Tibial artery (tissue), 4 donors: ENCODE measurements at regions not wholly inside any gene's neighbourhood (a gene's known extent, or its start where the extent isn't known, plus 50 kb on each side); places are given as distances from the start of the nearest gene placed in this dataset.
A peak's percentile ranks its signal among the peaks of the same experiment; 100 is the strongest.

Source experiments
- DNase-seq, 2 donors: peaks; one replicate each; pipeline ENCODE4 v3.0.0-alpha.2; 2019
- H3K27ac ChIP-seq, 2 donors: fragments of 200-600 bp; sonication (generic) in 1 of 2; 1 replicate in 1 of 2; 2 replicates in 1 of 2; pipeline ENCODE4 v1.5.1; 2018 to 2019; ENCODE audit warnings: mild to moderate bottlenecking in 1 of 2
- H3K27me3 ChIP-seq, 2 donors: fragments of 200-600 bp; sonication (generic) in 1 of 2; one replicate each; pipeline versions ENCODE4 v1.5.1 to v1.6.0; 2016 to 2019
- H3K36me3 ChIP-seq, 3 donors: fragments of 200-600 bp; sonication (generic) in 2 of 3; one replicate each; pipeline ENCODE4 v1.5.1; 2016 to 2019; ENCODE audit warnings: mild to moderate bottlenecking in 2 of 3
- H3K4me1 ChIP-seq, 4 donors: fragments of 200-600 bp; sonication (generic) in 2 of 4; 1 replicate in 3 of 4; 2 replicates in 1 of 4; pipeline ENCODE4 v1.5.1; 2016 to 2019
- H3K4me3 ChIP-seq, 2 donors: fragments of 200-600 bp; sonication (generic) in 1 of 2; 1 replicate in 1 of 2; 2 replicates in 1 of 2; pipeline ENCODE4 v1.5.1; 2018 to 2019; ENCODE audit warnings: mild to moderate bottlenecking in 2 of 2
- H3K9me3 ChIP-seq, 3 donors: fragments of 200-600 bp; sonication (generic) in 1 of 3; one replicate each; pipeline ENCODE4 v1.5.1; 2016 to 2019
- CTCF ChIP-seq, 2 experiments: fragments of 200-600 bp in 1 of 2; fragments of 450-650 bp in 1 of 2; IDR thresholded peaks; one replicate each; pipeline ENCODE4 v1.5.1; 2017 to 2019; ENCODE audit warnings: antibody characterized with exemption in 2 of 2, mild to moderate bottlenecking in 1 of 2, moderate library complexity in 1 of 2
- intact Hi-C: fragments of 100-400 bp; cut with DNase I; formaldehyde crosslinking; loops from one replicate; pipeline ENCODE4 v1.15.0; 2023; ENCODE audit warnings: low total_unique reads

- DNase-seq = no peak
- H3K4me1 ChIP-seq = no peaks in the 10 kb centered on the region
- H3K36me3 ChIP-seq = no peaks in the 10 kb centered on the region
- no peaks in the 10 kb centered on the region for H3K27me3 ChIP-seq
- no peak overlapping the region for H3K4me3 ChIP-seq
- intact Hi-C loops = no loop called here
- no peak for TF ChIP-seq CTCF (IDR thresholded peaks at IDR 0.05)
- H3K27ac ChIP-seq = no peak overlapping the region
- peaks cover 0 to under 1% (median 0%) of the 10 kb centered on the region in 3 donors for H3K9me3 ChIP-seq
Observed at GRCh38 chr4:13102092-13102742, 381.9 kb downstream of the RAB28 start.

- DNase-seq = no peak
- Histone ChIP-seq H3K9me3 (no peaks in the 10 kb centered on the region), H3K27ac (no peak overlapping the region), H3K4me3 (no peak overlapping the region), H3K4me1 (peaks cover 0 to 4% (median 0%) of the 10 kb centered on the region in 4 donors), H3K27me3 (no peaks in the 10 kb centered on the region), H3K36me3 (no peaks in the 10 kb centered on the region)
- TF ChIP-seq CTCF (IDR thresholded peaks at IDR 0.05) = no peak
- intact Hi-C loops = no loop called here
Observed at GRCh38 chr4:13097971-13098370, 386.2 kb downstream of the RAB28 start.

- Histone ChIP-seq H3K27me3 (no peaks in the 10 kb centered on the region), H3K36me3 (no peaks in the 10 kb centered on the region), H3K4me3 (no peak overlapping the region), H3K9me3 (no peaks in the 10 kb centered on the region), H3K27ac (no peak overlapping the region), H3K4me1 (peaks cover 0 to 13% (median 0%) of the 10 kb centered on the region in 4 donors)
- TF ChIP-seq CTCF (IDR thresholded peaks at IDR 0.05) = no peak
- DNase-seq = no peak
- intact Hi-C loops = no loop called here
Observed at GRCh38 chr4:13095722-13096121, 388.4 kb downstream of the RAB28 start.

GRCh38 chr4:13093170-13093569, 391.0 kb downstream of the RAB28 start:
- no peaks in the 10 kb centered on the region for H3K27me3 ChIP-seq
- no peaks in the 10 kb centered on the region for H3K9me3 ChIP-seq
- DNase-seq = no peak
- no peak overlapping the region for H3K4me3 ChIP-seq
- peaks cover 0 to 38% (median 15%) of the 10 kb centered on the region in 4 donors for H3K4me1 ChIP-seq
- intact Hi-C loops = no loop called here
- H3K36me3 ChIP-seq = no peaks in the 10 kb centered on the region
- TF ChIP-seq CTCF (IDR thresholded peaks at IDR 0.05) = no peak
- H3K27ac ChIP-seq = peak overlapping the region in 1 of 2 donors; percentile 9

GRCh38 chr4:13092702-13093101, 391.4 kb downstream of the RAB28 start:
- intact Hi-C loops = no loop called here
- no peaks in the 10 kb centered on the region for H3K27me3 ChIP-seq
- DNase-seq = peak in 1 of 2 donors; percentile 35
- peaks cover 0 to 41% (median 16%) of the 10 kb centered on the region in 4 donors for H3K4me1 ChIP-seq
- no peaks in the 10 kb centered on the region for H3K9me3 ChIP-seq
- H3K36me3 ChIP-seq = no peaks in the 10 kb centered on the region
- H3K4me3 ChIP-seq = no peak overlapping the region
- peak overlapping the region in 1 of 2 donors; percentile 9 for H3K27ac ChIP-seq
- TF ChIP-seq CTCF (IDR thresholded peaks at IDR 0.05) = no peak

- H3K4me1 ChIP-seq = peaks cover 0 to 41% (median 17%) of the 10 kb centered on the region in 4 donors
- TF ChIP-seq CTCF (IDR thresholded peaks at IDR 0.05) = no peak
- H3K4me3 ChIP-seq = no peak overlapping the region
- H3K27ac ChIP-seq = peak overlapping the region; percentile 56 to 76
- intact Hi-C loops = no loop called here
- no peaks in the 10 kb centered on the region for H3K27me3 ChIP-seq
- no peak for DNase-seq
- no peaks in the 10 kb centered on the region for H3K36me3 ChIP-seq
- H3K9me3 ChIP-seq = no peaks in the 10 kb centered on the region
Observed at GRCh38 chr4:13089659-13089998, 394.5 kb downstream of the RAB28 start.
